WTC11 (cell line): ENCODE measurements at regions not wholly inside any gene's neighbourhood (a gene's known extent, or its start where the extent isn't known, plus 50 kb on each side); places are given as distances from the start of the nearest gene placed in this dataset.

ENCODE experiments used
- ATAC-seq: fragments of 200-7000 bp; cut with Tn5 transposase; 2 replicates; pipeline ENCODE4 v1.10.0; 2021; ENCODE audit warnings: mild to moderate bottlenecking, moderate library complexity
- CTCF ChIA-PET: fragments of 300-600 bp; sonication (Branson Sonifier 250); formaldehyde crosslinking; loops from one replicate; lab custom pipeline; 2021; ENCODE audit warnings: antibody characterized with exemption; lab: Charles Lee
- POLR2A ChIA-PET: fragments of 350-600 bp; sonication (Branson Sonifier 250); formaldehyde crosslinking; loops from one replicate; lab custom pipeline; 2021; ENCODE audit warnings: antibody characterized with exemption; lab: Charles Lee
- DNase-seq: peaks from one replicate; pipeline ENCODE4 v3.0.0; 2021; ENCODE audit warnings: low spot score
- H3K27ac Mint-ChIP-seq: 2 replicates; pipeline ENCODE4 v1.8.0; 2021; ENCODE audit warnings: mixed read lengths
- H3K27me3 Mint-ChIP-seq: 2 replicates; pipeline ENCODE4 v1.8.0; 2021; ENCODE audit warnings: low read depth, mild to moderate bottlenecking, moderate library complexity, mixed read lengths
- H3K36me3 Mint-ChIP-seq: 2 replicates; pipeline ENCODE4 v1.8.0; 2021; ENCODE audit warnings: mixed read lengths
- H3K4me1 Mint-ChIP-seq: 2 replicates; pipeline ENCODE4 v1.8.0; 2022; ENCODE audit warnings: mixed read lengths
- H3K4me3 Mint-ChIP-seq: 2 replicates; pipeline ENCODE4 v1.8.0; 2021; ENCODE audit warnings: mild to moderate bottlenecking, moderate library complexity, mixed read lengths
- H3K9me3 Mint-ChIP-seq: 2 replicates; pipeline ENCODE4 v1.8.0; 2021; ENCODE audit warnings: mixed read lengths
- ARID4B ChIP-seq: sonication (generic); formaldehyde crosslinking; IDR thresholded peaks from 2 replicates; pipeline ENCODE4 v1.8.0; 2023; ENCODE audit warnings: missing genetic modification reagents, mild to moderate bottlenecking, borderline replicate concordance
- CBFB ChIP-seq: sonication (generic); formaldehyde crosslinking; IDR thresholded peaks from 2 replicates; pipeline ENCODE4 v1.8.1; 2022; ENCODE audit warnings: mild to moderate bottlenecking, low read depth, missing genetic modification reagents
- CREM ChIP-seq: sonication (generic); formaldehyde crosslinking; IDR thresholded peaks from 2 replicates; pipeline ENCODE4 v1.8.1; 2022; ENCODE audit warnings: mild to moderate bottlenecking, missing genetic modification reagents, moderate library complexity
- ERG ChIP-seq: fragments of 250-450 bp; sonication (Bioruptor Pico); IDR thresholded peaks from 2 replicates; pipeline ENCODE4 v1.8.0; 2021; ENCODE audit warnings: mild to moderate bottlenecking
- GABPB1 ChIP-seq: sonication (generic); formaldehyde crosslinking; IDR thresholded peaks from 2 replicates; pipeline ENCODE4 v1.8.1; 2023; ENCODE audit warnings: mild to moderate bottlenecking, missing genetic modification reagents
- GRHL2 ChIP-seq: fragments of 250-450 bp; sonication (Bioruptor Pico); IDR thresholded peaks from 2 replicates; pipeline ENCODE4 v1.8.0; 2022; ENCODE audit warnings: mild to moderate bottlenecking, moderate library complexity; ENCODE audit not compliant: insufficient replicate concordance, severe bottlenecking
- HMGA2 ChIP-seq: fragments of 250-450 bp; sonication (Bioruptor Pico); IDR thresholded peaks from 2 replicates; pipeline ENCODE4 v1.4.0; 2021; ENCODE audit warnings: mild to moderate bottlenecking, moderate library complexity
- JUN ChIP-seq: sonication (generic); formaldehyde crosslinking; IDR thresholded peaks from 2 replicates; pipeline ENCODE4 v1.8.0; 2023; ENCODE audit warnings: mild to moderate bottlenecking, missing genetic modification reagents
- KAT7 ChIP-seq: sonication (generic); formaldehyde crosslinking; IDR thresholded peaks from 2 replicates; pipeline ENCODE4 v1.8.1; 2023; ENCODE audit warnings: missing genetic modification reagents, mild to moderate bottlenecking, borderline replicate concordance
- NR1H2 ChIP-seq: sonication (generic); formaldehyde crosslinking; IDR thresholded peaks from 2 replicates; pipeline ENCODE4 v1.9.0; 2021; ENCODE audit warnings: mild to moderate bottlenecking, moderate library complexity, missing genetic modification reagents
- RELA ChIP-seq: sonication (generic); formaldehyde crosslinking; IDR thresholded peaks from 2 replicates; pipeline ENCODE4 v1.8.1; 2022; ENCODE audit warnings: missing genetic modification reagents, mild to moderate bottlenecking, borderline replicate concordance
- ZNF121 ChIP-seq: sonication (generic); formaldehyde crosslinking; IDR thresholded peaks from 2 replicates; pipeline ENCODE4 v1.8.0; 2023; ENCODE audit warnings: missing genetic modification reagents
- ZNF232 ChIP-seq: sonication (generic); formaldehyde crosslinking; IDR thresholded peaks from 2 replicates; pipeline ENCODE4 v1.8.0; 2022; ENCODE audit warnings: mild to moderate bottlenecking, missing genetic modification reagents
- ZNF317 ChIP-seq: sonication (generic); formaldehyde crosslinking; IDR thresholded peaks from 2 replicates; pipeline ENCODE4 v1.8.1; 2023; ENCODE audit warnings: low read depth, mild to moderate bottlenecking, moderate library complexity, missing genetic modification reagents, borderline replicate concordance
- ZNF512 ChIP-seq: sonication (generic); formaldehyde crosslinking; IDR thresholded peaks from 2 replicates; pipeline ENCODE4 v1.8.1; 2022; ENCODE audit warnings: missing genetic modification reagents, borderline replicate concordance
- TF ChIP-seq, protein P1 (sequence below): sonication (generic); formaldehyde crosslinking; IDR thresholded peaks from 2 replicates; pipeline ENCODE4 v1.8.1; 2022; ENCODE audit warnings: mild to moderate bottlenecking, moderate library complexity, missing genetic modification reagents
- TF ChIP-seq, protein P2 (sequence below): sonication (generic); formaldehyde crosslinking; IDR thresholded peaks from 2 replicates; pipeline ENCODE4 v1.8.1; 2022; ENCODE audit warnings: low read depth, mild to moderate bottlenecking, moderate library complexity, missing genetic modification reagents, borderline replicate concordance
- TF ChIP-seq, protein P3 (sequence below): sonication (generic); formaldehyde crosslinking; IDR thresholded peaks from 2 replicates; pipeline ENCODE4 v1.8.0; 2022; ENCODE audit warnings: mild to moderate bottlenecking, missing genetic modification reagents
- TF ChIP-seq, protein P4 (sequence below): sonication (generic); formaldehyde crosslinking; IDR thresholded peaks from 2 replicates; pipeline ENCODE4 v1.8.1; 2023; ENCODE audit warnings: mild to moderate bottlenecking, missing genetic modification reagents

- TF ChIP-seq ERG (CRISPR knock-in tag) (no peak), RELA (CRISPR knock-in tag) (no peak), ZNF232 (CRISPR knock-in tag) (no peak), CREM (CRISPR knock-in tag) (no peak), NR1H2 (CRISPR knock-in tag) (no peak), ZNF317 (CRISPR knock-in tag) (no peak), ZNF121 (CRISPR knock-in tag) (no peak), GABPB1 (CRISPR knock-in tag) (no peak), ZNF512 (CRISPR knock-in tag) (no peak)
- TF ChIP-seq, protein P1, sequence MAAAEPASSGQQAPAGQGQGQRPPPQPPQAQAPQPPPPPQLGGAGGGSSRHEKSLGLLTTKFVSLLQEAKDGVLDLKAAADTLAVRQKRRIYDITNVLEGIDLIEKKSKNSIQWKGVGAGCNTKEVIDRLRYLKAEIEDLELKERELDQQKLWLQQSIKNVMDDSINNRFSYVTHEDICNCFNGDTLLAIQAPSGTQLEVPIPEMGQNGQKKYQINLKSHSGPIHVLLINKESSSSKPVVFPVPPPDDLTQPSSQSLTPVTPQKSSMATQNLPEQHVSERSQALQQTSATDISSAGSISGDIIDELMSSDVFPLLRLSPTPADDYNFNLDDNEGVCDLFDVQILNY (CRISPR knock-in tag) = no peak
Observed at GRCh38 chr5:68803881-68804319, 289.9 kb upstream of the SLC30A5 start (continued).

DNA sequence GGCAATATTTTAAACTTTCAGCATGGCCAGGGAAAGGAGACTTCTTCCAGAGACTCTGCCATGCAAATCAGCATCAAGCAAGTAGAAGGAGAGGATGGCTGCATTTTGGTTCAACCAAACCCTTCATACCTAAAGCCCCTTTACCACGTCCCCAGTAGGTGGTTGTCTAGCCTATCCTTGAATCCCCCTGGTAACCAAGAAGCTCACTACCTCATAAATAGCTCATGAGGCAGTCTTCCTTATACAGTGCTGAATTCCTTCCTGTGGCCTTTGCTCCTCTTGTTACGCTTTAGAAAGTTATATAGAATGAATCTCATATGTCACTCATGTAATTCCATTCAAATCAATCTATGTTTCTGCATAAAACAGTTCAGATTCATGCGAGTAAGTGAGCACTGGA, 289.5 kb upstream of the SLC30A5 start:
- Mint-ChIP-seq H3K9me3 (peaks cover 24% of the 10 kb centered on the region), H3K27me3 (no peaks in the 10 kb centered on the region), H3K36me3 (peaks cover 9% of the 10 kb centered on the region), H3K4me1 (peaks cover 5% of the 10 kb centered on the region; the same call in 1 of the 2 replicates), H3K4me3 (no peak overlapping the region), H3K27ac (no peak overlapping the region)
- ATAC-seq = no peak
- POLR2A ChIA-PET = no interaction called here
- TF ChIP-seq, protein P2, sequence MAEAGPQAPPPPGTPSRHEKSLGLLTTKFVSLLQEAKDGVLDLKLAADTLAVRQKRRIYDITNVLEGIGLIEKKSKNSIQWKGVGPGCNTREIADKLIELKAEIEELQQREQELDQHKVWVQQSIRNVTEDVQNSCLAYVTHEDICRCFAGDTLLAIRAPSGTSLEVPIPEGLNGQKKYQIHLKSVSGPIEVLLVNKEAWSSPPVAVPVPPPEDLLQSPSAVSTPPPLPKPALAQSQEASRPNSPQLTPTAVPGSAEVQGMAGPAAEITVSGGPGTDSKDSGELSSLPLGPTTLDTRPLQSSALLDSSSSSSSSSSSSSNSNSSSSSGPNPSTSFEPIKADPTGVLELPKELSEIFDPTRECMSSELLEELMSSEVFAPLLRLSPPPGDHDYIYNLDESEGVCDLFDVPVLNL (CRISPR knock-in tag) = no peak
- TF ChIP-seq JUN (no peak), CREM (CRISPR knock-in tag) (no peak), KAT7 (CRISPR knock-in tag) (no peak), CBFB (CRISPR knock-in tag) (no peak)
- TF ChIP-seq, protein P1 (CRISPR knock-in tag) = no peak
- TF ChIP-seq, protein P3, sequence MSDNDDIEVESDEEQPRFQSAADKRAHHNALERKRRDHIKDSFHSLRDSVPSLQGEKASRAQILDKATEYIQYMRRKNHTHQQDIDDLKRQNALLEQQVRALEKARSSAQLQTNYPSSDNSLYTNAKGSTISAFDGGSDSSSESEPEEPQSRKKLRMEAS (CRISPR knock-in tag) = no peak
- CTCF ChIA-PET = interaction anchor here (0.9 kb wide), 1 partner anchor 15 kb away, joined by 3 read pairs; no protein-coding TSS in a partner anchor
- DNase-seq = no peak

- Mint-ChIP-seq H3K36me3 (peaks cover 15% of the 10 kb centered on the region), H3K4me1 (peaks cover 5% of the 10 kb centered on the region; the same call in 1 of the 2 replicates), H3K9me3 (peaks cover 34% of the 10 kb centered on the region), H3K27me3 (no peaks in the 10 kb centered on the region), H3K27ac (no peak overlapping the region), H3K4me3 (no peak overlapping the region)
- CTCF ChIA-PET = interaction anchor here (0.9 kb wide), 1 partner anchor 16 kb away, joined by 3 read pairs; no protein-coding TSS in a partner anchor
- no peak for DNase-seq
- POLR2A ChIA-PET = no interaction called here
- no peak for ATAC-seq
- TF ChIP-seq, protein P4, sequence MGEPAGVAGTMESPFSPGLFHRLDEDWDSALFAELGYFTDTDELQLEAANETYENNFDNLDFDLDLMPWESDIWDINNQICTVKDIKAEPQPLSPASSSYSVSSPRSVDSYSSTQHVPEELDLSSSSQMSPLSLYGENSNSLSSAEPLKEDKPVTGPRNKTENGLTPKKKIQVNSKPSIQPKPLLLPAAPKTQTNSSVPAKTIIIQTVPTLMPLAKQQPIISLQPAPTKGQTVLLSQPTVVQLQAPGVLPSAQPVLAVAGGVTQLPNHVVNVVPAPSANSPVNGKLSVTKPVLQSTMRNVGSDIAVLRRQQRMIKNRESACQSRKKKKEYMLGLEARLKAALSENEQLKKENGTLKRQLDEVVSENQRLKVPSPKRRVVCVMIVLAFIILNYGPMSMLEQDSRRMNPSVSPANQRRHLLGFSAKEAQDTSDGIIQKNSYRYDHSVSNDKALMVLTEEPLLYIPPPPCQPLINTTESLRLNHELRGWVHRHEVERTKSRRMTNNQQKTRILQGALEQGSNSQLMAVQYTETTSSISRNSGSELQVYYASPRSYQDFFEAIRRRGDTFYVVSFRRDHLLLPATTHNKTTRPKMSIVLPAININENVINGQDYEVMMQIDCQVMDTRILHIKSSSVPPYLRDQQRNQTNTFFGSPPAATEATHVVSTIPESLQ (CRISPR knock-in tag) = no peak
- no peak for TF ChIP-seq ARID4B (CRISPR knock-in tag)
- TF ChIP-seq ZNF232 (CRISPR knock-in tag) = no peak
- no peak for TF ChIP-seq HMGA2 (CRISPR knock-in tag)
- no peak for TF ChIP-seq ZNF121 (CRISPR knock-in tag)
- TF ChIP-seq, protein P3 (CRISPR knock-in tag) = no peak
- no peak for TF ChIP-seq GRHL2 (CRISPR knock-in tag)
- TF ChIP-seq GABPB1 (CRISPR knock-in tag) = no peak
Observed at GRCh38 chr5:68805444-68805843, 288.4 kb upstream of the SLC30A5 start.
